H1 (cell line): ENCODE measurements at regions not wholly inside any gene's neighbourhood (a gene's known extent, or its start where the extent isn't known, plus 50 kb on each side); places are given as distances from the start of the nearest gene placed in this dataset.

Experiments
- CTCF ChIA-PET: fragments of 300-600 bp; sonication (Branson Sonifier 250); formaldehyde crosslinking; loops from one replicate; lab custom pipeline; 2021; ENCODE audit not compliant: partially characterized antibody; lab: Charles Lee
- POLR2A ChIA-PET: fragments of 300-600 bp; sonication (Branson Sonifier 250); formaldehyde crosslinking; loops from one replicate; lab custom pipeline; 2021; ENCODE audit warnings: inconsistent platforms; ENCODE audit not compliant: partially characterized antibody; lab: Charles Lee
- DNase-seq, 2 experiments: peaks; one replicate each; pipeline versions ENCODE4 v3.0.0 to v3.0.0-alpha.2; 2010 to 2022; ENCODE audit warnings: low spot score in 2 of 2, low read depth in 1 of 2, mixed read lengths in 1 of 2
- FAIRE-seq: peaks from 2 replicates; lab custom pipeline; 2011; peaks lifted over from hg19 to GRCh38; lab: Jason Lieb, UNC
- H2AFZ ChIP-seq: 2 replicates; pipeline ENCODE4 v1.8.1; 2012; ENCODE audit warnings: low read length, inconsistent platforms
- H2AK5ac ChIP-seq: 2 replicates; pipeline ENCODE4 v1.6.1; 2013; ENCODE audit warnings: low read depth, low read length
- H2BK120ac ChIP-seq: replicated peaks from 2 replicates; pipeline ENCODE3; 2013; ENCODE audit warnings: low read depth, low read length, inconsistent platforms
- H2BK12ac ChIP-seq: 2 replicates; pipeline ENCODE4 v1.6.1; 2013; ENCODE audit warnings: low read depth, low read length
- H2BK15ac ChIP-seq: 2 replicates; pipeline ENCODE4 v1.6.1; 2013; ENCODE audit warnings: low read length
- H2BK20ac ChIP-seq: 2 replicates; pipeline ENCODE4 v1.6.1; 2013; ENCODE audit warnings: low read length
- H2BK5ac ChIP-seq: 2 replicates; pipeline ENCODE4 v1.6.1; 2013; ENCODE audit warnings: low read depth, low read length
- H3K14ac ChIP-seq: 2 replicates; pipeline ENCODE4 v1.6.1; 2013; ENCODE audit warnings: inconsistent platforms; ENCODE audit not compliant: insufficient read length
- H3K18ac ChIP-seq: 2 replicates; pipeline ENCODE4 v1.6.1; 2013; ENCODE audit warnings: low read length; ENCODE audit errors: extremely low read depth
- H3K23ac ChIP-seq: 2 replicates; pipeline ENCODE4 v1.6.1; 2013; ENCODE audit warnings: inconsistent platforms; ENCODE audit not compliant: insufficient read length
- H3K23me2 ChIP-seq: 2 replicates; pipeline ENCODE4 v1.6.1; 2013; ENCODE audit warnings: low read depth, low read length
- H3K27ac ChIP-seq: 2 replicates; pipeline ENCODE4 v1.6.1; 2011; ENCODE audit warnings: low read depth, low read length, inconsistent platforms
- H3K27me3 ChIP-seq, 4 experiments: replicated peaks in 1 of 4; 1 replicate in 1 of 4; 2 replicates in 3 of 4; pipeline versions ENCODE4 v1.6.1 to v1.8.1; 2011 to 2013; ENCODE audit warnings: low read length in 3 of 4, mild to moderate bottlenecking in 3 of 4, inconsistent platforms in 2 of 4, mixed read lengths in 2 of 4, moderate library complexity in 1 of 4; ENCODE audit not compliant: control insufficient read depth in 3 of 4, insufficient read depth in 3 of 4; ENCODE audit errors: extremely low read depth in 1 of 4
- H3K36me3 ChIP-seq, 4 experiments: 2 replicates each; pipeline versions ENCODE4 v1.6.1 to v1.8.1; 2011 to 2013; ENCODE audit warnings: mild to moderate bottlenecking in 4 of 4, low read length in 3 of 4, moderate library complexity in 2 of 4, control low read depth in 1 of 4, inconsistent platforms in 1 of 4; ENCODE audit not compliant: insufficient read depth in 4 of 4, control insufficient read depth in 2 of 4
- H3K4ac ChIP-seq: replicated peaks from 2 replicates; pipeline ENCODE3; 2013; ENCODE audit warnings: low read length, low read depth, mixed read lengths, inconsistent platforms; ENCODE audit not compliant: insufficient read length
- H3K4me1 ChIP-seq, 4 experiments: replicated peaks in 1 of 4; 1 replicate in 1 of 4; 2 replicates in 3 of 4; pipeline versions ENCODE4 v1.6.1 to v1.8.1; 2011 to 2013; ENCODE audit warnings: low read length in 3 of 4, inconsistent platforms in 2 of 4, mixed read lengths in 1 of 4; ENCODE audit not compliant: insufficient read depth in 4 of 4, control insufficient read depth in 3 of 4
- H3K4me2 ChIP-seq, 2 experiments: 2 replicates each; pipeline versions ENCODE4 v1.6.1 to v1.8.1; 2011 to 2013; ENCODE audit warnings: low read depth in 2 of 2, low read length in 2 of 2, control low read depth in 1 of 2, inconsistent platforms in 1 of 2, mild to moderate bottlenecking in 1 of 2; ENCODE audit not compliant: insufficient read depth in 1 of 2
- H3K4me3 ChIP-seq, 4 experiments: fragments of 200-600, 300-600 bp in 1 of 4; sonication (generic), shearing (Covaris generic), sonication (Bioruptor Twin) in 1 of 4; 2 replicates each; pipeline versions ENCODE4 v1.5.1 to v1.8.1; 2011 to 2016; ENCODE audit warnings: low read length in 4 of 4, low read depth in 3 of 4, control low read depth in 2 of 4, inconsistent platforms in 2 of 4, mild to moderate bottlenecking in 2 of 4, mixed read lengths in 1 of 4, moderate library complexity in 1 of 4; ENCODE audit not compliant: insufficient read depth in 2 of 4; ENCODE audit errors: extremely low read depth in 1 of 4
- H3K56ac ChIP-seq: replicated peaks from 2 replicates; pipeline ENCODE3; 2013; ENCODE audit warnings: low read depth, mild to moderate bottlenecking, mixed read lengths, low read length, inconsistent platforms; ENCODE audit not compliant: insufficient read length
- H3K79me1 ChIP-seq: 2 replicates; pipeline ENCODE4 v1.6.1; 2013; ENCODE audit warnings: low read depth, low read length, control low read depth
- H3K79me2 ChIP-seq, 2 experiments: 2 replicates each; pipeline versions ENCODE4 v1.6.1 to v1.8.1; 2012 to 2013; ENCODE audit warnings: low read length in 2 of 2, mild to moderate bottlenecking in 2 of 2, inconsistent platforms in 1 of 2; ENCODE audit not compliant: insufficient read depth in 2 of 2, control insufficient read depth in 1 of 2
- H3K9ac ChIP-seq, 4 experiments: replicated peaks in 1 of 4; 1 replicate in 1 of 4; 2 replicates in 3 of 4; pipeline versions ENCODE4 v1.6.1 to v1.8.1; 2011 to 2013; ENCODE audit warnings: low read depth in 3 of 4, low read length in 3 of 4, control low read depth in 2 of 4, mild to moderate bottlenecking in 2 of 4, moderate library complexity in 2 of 4, inconsistent platforms in 1 of 4; ENCODE audit errors: extremely low read depth in 1 of 4
- H3K9me3 ChIP-seq, 2 experiments: 2 replicates each; pipeline versions ENCODE4 v1.6.1 to v1.8.1; 2012 to 2013; ENCODE audit warnings: mild to moderate bottlenecking in 2 of 2, moderate library complexity in 2 of 2, control low read depth in 1 of 2, inconsistent platforms in 1 of 2, low read depth in 1 of 2, low read length in 1 of 2, mixed read lengths in 1 of 2; ENCODE audit not compliant: insufficient read depth in 2 of 2
- H4K20me1 ChIP-seq, 2 experiments: replicated peaks in 1 of 2; 2 replicates each; pipeline versions ENCODE3 to v1.8.1; 2011 to 2013; ENCODE audit warnings: inconsistent platforms in 2 of 2, low read length in 2 of 2, mild to moderate bottlenecking in 1 of 2; ENCODE audit not compliant: insufficient read depth in 2 of 2, control insufficient read depth in 1 of 2
- H4K5ac ChIP-seq: 2 replicates; pipeline ENCODE4 v1.6.1; 2013; ENCODE audit warnings: low read length, low read depth, mixed read lengths, inconsistent platforms; ENCODE audit not compliant: insufficient read length
- H4K8ac ChIP-seq: 2 replicates; pipeline ENCODE4 v1.8.0; 2013; ENCODE audit warnings: mild to moderate bottlenecking, moderate library complexity, low read length, inconsistent platforms; ENCODE audit not compliant: insufficient read depth; ENCODE audit errors: extremely low read depth
- H4K91ac ChIP-seq: replicated peaks from 2 replicates; pipeline ENCODE3; 2013; ENCODE audit warnings: low read length, mixed read lengths, inconsistent platforms; ENCODE audit not compliant: insufficient read length
- ASH2L ChIP-seq: fragments of 200-600, 300-600 bp; sonication (generic); IDR thresholded peaks from one replicate; pipeline ENCODE4 v1.7.1; 2017; ENCODE audit warnings: low read length
- BRCA1 ChIP-seq: IDR thresholded peaks from 2 replicates; pipeline ENCODE4 v1.6.1; 2012; ENCODE audit warnings: low read depth, low read length, improper control_type of control experiment
- CBX5 ChIP-seq: fragments of 300-800, 300-1000 bp; sonication (generic); IDR thresholded peaks from 2 replicates; pipeline ENCODE4 v1.7.1; 2016; ENCODE audit warnings: antibody characterized with exemption, low read length, low read depth
- KDM4A ChIP-seq: IDR thresholded peaks from one replicate; pipeline ENCODE4 v1.7.1; 2012; ENCODE audit warnings: low read depth, mild to moderate bottlenecking, moderate library complexity, low read length, inconsistent platforms; ENCODE audit not compliant: severe bottlenecking
- NANOG ChIP-seq: IDR thresholded peaks from 2 replicates; pipeline ENCODE4 v1.6.1; 2011; ENCODE audit warnings: low read length, low read depth, mild to moderate bottlenecking, inconsistent platforms; ENCODE audit not compliant: insufficient read depth, poor library complexity, severe bottlenecking
- PHF8 ChIP-seq: fragments of 200-600 bp; sonication (generic); conservative IDR thresholded peaks from 2 replicates; pipeline ENCODE4 v1.7.1; 2012; ENCODE audit warnings: low read depth, mild to moderate bottlenecking, inconsistent platforms, low read length, moderate library complexity
- POLR2A ChIP-seq, 2 experiments: IDR thresholded peaks; 1 replicate in 1 of 2; 2 replicates in 1 of 2; pipeline ENCODE4 v1.6.1; 2011; ENCODE audit warnings: low read depth in 2 of 2, low read length in 2 of 2, mild to moderate bottlenecking in 2 of 2; ENCODE audit errors: control extremely low read depth in 1 of 2
- POLR2AphosphoS5 ChIP-seq: IDR thresholded peaks from 2 replicates; pipeline ENCODE4 v1.6.1; 2011; ENCODE audit warnings: low read depth, low read length
- SIN3A ChIP-seq, 2 experiments: IDR thresholded peaks in 1 of 2; conservative IDR thresholded peaks in 1 of 2; 2 replicates each; pipeline ENCODE4 v1.6.1; 2011 to 2012; ENCODE audit warnings: low read length in 2 of 2, improper control_type of control experiment in 1 of 2, low read depth in 1 of 2, mild to moderate bottlenecking in 1 of 2
- SIX5 ChIP-seq: IDR thresholded peaks from 2 replicates; pipeline ENCODE4 v1.6.1; 2011; ENCODE audit warnings: mild to moderate bottlenecking, low read depth, low read length
- SP1 ChIP-seq: IDR thresholded peaks from 2 replicates; pipeline ENCODE4 v1.6.1; 2011; ENCODE audit warnings: low read depth, low read length
- SP2 ChIP-seq: IDR thresholded peaks from 2 replicates; pipeline ENCODE4 v1.6.1; 2012; ENCODE audit warnings: mild to moderate bottlenecking, low read length, inconsistent platforms
- SUZ12 ChIP-seq: fragments of 200-600 bp; sonication (generic); IDR thresholded peaks from 2 replicates; pipeline ENCODE4 v1.6.1; 2012; ENCODE audit warnings: mild to moderate bottlenecking, inconsistent platforms, low read length, moderate library complexity, mixed read lengths
- TAF7 ChIP-seq: optimal IDR thresholded peaks from 2 replicates; pipeline ENCODE3; 2011; ENCODE audit warnings: low read depth, mild to moderate bottlenecking, inconsistent platforms, low read length, moderate library complexity, borderline replicate concordance
- TEAD4 ChIP-seq: IDR thresholded peaks from 2 replicates; pipeline ENCODE4 v1.6.1; 2012; ENCODE audit warnings: low read depth, low read length, inconsistent platforms, mixed read lengths
- WGBS, 2 experiments: shearing (Covaris generic) in 1 of 2; methylation state at CpG; one replicate each; pipeline versions ENCODE4 v1.1.6 to v1.1.7; 2013 to 2015; ENCODE audit warnings: low lambda C conversion rate in 2 of 2, mixed read lengths in 2 of 2, inconsistent platforms in 1 of 2, low coverage in 1 of 2, missing lambda C conversion rate in 1 of 2; ENCODE audit not compliant: insufficient replicate concordance in 2 of 2, insufficient coverage in 1 of 2, insufficient read length in 1 of 2; ENCODE audit errors: extremely low coverage in 1 of 2, missing lambda C conversion rate in 1 of 2; 5-methylcytosine and 5-hydroxymethylcytosine counted together
- TF ChIP-seq, protein P1 (sequence below): IDR thresholded peaks from 2 replicates; pipeline ENCODE4 v1.6.1; 2012; ENCODE audit warnings: inconsistent platforms

DNA sequence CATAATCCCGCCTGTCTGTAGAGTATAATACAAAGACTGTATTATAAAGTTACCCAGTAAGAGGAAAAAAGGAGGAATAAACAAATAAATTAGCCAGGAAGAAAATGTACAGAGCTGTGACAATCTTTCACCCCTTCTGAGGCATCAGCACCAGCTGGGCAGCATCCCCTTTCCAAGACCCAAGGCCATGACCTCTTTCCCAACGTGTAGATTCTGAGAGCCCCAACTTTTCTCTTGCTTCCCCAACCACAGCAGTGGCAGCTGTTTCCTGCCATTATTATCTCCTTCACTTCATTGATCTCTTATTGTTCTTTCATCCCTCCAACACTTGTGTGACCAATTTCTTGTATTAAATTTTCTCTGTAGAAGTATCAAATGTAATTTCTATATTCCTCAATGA, 101.6 kb downstream of the BBS10 start:
- Histone ChIP-seq H2AK5ac (no peak overlapping the region), H3K18ac (no peak overlapping the region), H4K91ac (no peak overlapping the region), H3K23me2 (no peaks in the 10 kb centered on the region), H3K9me3 (no peaks in the 10 kb centered on the region), H3K4me1 (peaks cover 3 to 8% (median 6%) of the 10 kb centered on the region in 4 experiments; a peak in 5 of 7 replicates), H2AFZ (no peak overlapping the region), H3K9ac (no peak overlapping the region), H2BK20ac (no peak overlapping the region), H3K27me3 (no peaks in the 10 kb centered on the region), H3K79me1 (no peaks in the 10 kb centered on the region), H3K27ac (no peak overlapping the region), H3K4me3 (no peak overlapping the region), H3K4ac (no peak overlapping the region), H3K56ac (no peak overlapping the region), H4K20me1 (no peaks in the 10 kb centered on the region), H4K8ac (no peak overlapping the region), H2BK120ac (no peak overlapping the region), H4K5ac (no peak overlapping the region), H3K23ac (no peak overlapping the region), H3K4me2 (no peak overlapping the region), H3K14ac (no peak overlapping the region), H2BK12ac (no peak overlapping the region), H3K36me3 (no peaks in the 10 kb centered on the region), H2BK15ac (no peak overlapping the region), H3K79me2 (no peaks in the 10 kb centered on the region), H2BK5ac (no peak overlapping the region)
- peak in 1 of 2 experiments; percentile 3 for DNase-seq
- ChIA-PET POLR2A (no interaction called here), CTCF (no interaction called here)
- WGBS, 2 experiments, result 77% methylated on average over 2 of the region's 2 CpGs; no CpG with 5 or more reads in 1 of the 2 experiments
- no peak for FAIRE-seq
- TF ChIP-seq TAF7 (no peak), CBX5 (no peak), SIN3A (conservative IDR thresholded peaks at IDR 0.05 in 1 of 2, IDR thresholded peaks at IDR 0.05 in 1 of 2; ENCODE audit: low read depth in 1 of 2, low read length in 2 of 2) (no peak), POLR2AphosphoS5 (no peak), ASH2L (no peak), PHF8 (no peak), TEAD4 (no peak), BRCA1 (no peak), KDM4A (no peak), SIX5 (no peak), NANOG (no peak), SUZ12 (no peak), SP1 (no peak), SP2 (no peak), POLR2A (IDR thresholded peaks at IDR 0.05; ENCODE audit: control extremely low read depth in 1 of 2, low read depth in 2 of 2, low read length in 2 of 2) (no peak)
- TF ChIP-seq, protein P1, sequence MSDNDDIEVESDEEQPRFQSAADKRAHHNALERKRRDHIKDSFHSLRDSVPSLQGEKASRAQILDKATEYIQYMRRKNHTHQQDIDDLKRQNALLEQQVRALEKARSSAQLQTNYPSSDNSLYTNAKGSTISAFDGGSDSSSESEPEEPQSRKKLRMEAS, result no peak
